ENCODE measurements at regions not wholly inside any gene's neighbourhood (a gene's known extent, or its start where the extent isn't known, plus 50 kb on each side); places are given as distances from the start of the nearest gene placed in this dataset.

DNA sequence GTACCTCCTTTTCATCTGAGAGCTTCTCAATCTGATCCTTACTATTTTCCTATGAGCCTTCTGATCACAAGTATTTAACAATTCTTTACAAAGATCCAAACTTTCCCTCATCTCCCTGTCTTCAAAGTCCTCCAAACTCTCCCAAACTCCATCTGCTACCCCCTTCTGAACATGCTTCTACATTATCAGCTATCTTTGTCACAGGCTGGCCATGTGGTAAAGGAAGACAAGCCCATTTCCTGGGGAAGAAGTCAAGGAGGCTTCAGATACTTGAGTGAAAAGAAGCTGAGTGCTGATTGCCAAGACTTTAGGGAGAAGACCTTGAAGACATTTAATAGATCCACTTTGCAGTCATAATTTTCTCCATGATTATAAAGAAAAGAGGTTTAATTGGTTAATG is 231.4 kb downstream of the CWH43 start:
- TF ChIP-seq, protein P1, sequence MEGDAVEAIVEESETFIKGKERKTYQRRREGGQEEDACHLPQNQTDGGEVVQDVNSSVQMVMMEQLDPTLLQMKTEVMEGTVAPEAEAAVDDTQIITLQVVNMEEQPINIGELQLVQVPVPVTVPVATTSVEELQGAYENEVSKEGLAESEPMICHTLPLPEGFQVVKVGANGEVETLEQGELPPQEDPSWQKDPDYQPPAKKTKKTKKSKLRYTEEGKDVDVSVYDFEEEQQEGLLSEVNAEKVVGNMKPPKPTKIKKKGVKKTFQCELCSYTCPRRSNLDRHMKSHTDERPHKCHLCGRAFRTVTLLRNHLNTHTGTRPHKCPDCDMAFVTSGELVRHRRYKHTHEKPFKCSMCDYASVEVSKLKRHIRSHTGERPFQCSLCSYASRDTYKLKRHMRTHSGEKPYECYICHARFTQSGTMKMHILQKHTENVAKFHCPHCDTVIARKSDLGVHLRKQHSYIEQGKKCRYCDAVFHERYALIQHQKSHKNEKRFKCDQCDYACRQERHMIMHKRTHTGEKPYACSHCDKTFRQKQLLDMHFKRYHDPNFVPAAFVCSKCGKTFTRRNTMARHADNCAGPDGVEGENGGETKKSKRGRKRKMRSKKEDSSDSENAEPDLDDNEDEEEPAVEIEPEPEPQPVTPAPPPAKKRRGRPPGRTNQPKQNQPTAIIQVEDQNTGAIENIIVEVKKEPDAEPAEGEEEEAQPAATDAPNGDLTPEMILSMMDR (IDR thresholded peaks at IDR 0.05) = no peak
- TF ChIP-seq EP300 (IDR thresholded peaks at IDR 0.05; ENCODE audit: borderline replicate concordance in 1 of 2, low read depth in 1 of 2, low read length in 1 of 2) (no peak), FOXJ3 (CRISPR knock-in tag; IDR thresholded peaks at IDR 0.05) (no peak), EZH2phosphoT487 (IDR thresholded peaks at IDR 0.05; ENCODE audit: borderline replicate concordance, low read depth) (no peak), FOXM1 (IDR thresholded peaks at IDR 0.05; ENCODE audit: low read depth) (no peak), TAF1 (IDR thresholded peaks at IDR 0.05; ENCODE audit: borderline replicate concordance, low read depth, low read length) (no peak), MXI1 (IDR thresholded peaks at IDR 0.05; ENCODE audit: low read depth, low read length) (no peak), IRF3 (IDR thresholded peaks at IDR 0.05; ENCODE audit: low read depth, low read length) (no peak), POLR2AphosphoS5 (IDR thresholded peaks at IDR 0.05; ENCODE audit: low read depth, low read length) (no peak), TCF12 (IDR thresholded peaks at IDR 0.05) (no peak), SIN3A (IDR thresholded peaks at IDR 0.05; ENCODE audit: borderline replicate concordance, low read depth, low read length) (no peak), RAD21 (IDR thresholded peaks at IDR 0.05; ENCODE audit: low read length) (no peak)

All from SK-N-SH (cell line).